Heart right ventricle (tissue), 16 donors: ENCODE measurements at regions not wholly inside any gene's neighbourhood (a gene's known extent, or its start where the extent isn't known, plus 50 kb on each side); places are given as distances from the start of the nearest gene placed in this dataset.

ENCODE experiments used
- ATAC-seq, 8 donors: fragments of 200-7000 bp; cut with Tn5 transposase; one replicate each; pipeline ENCODE4 v1.9.1; 2020; ENCODE audit warnings: mild to moderate bottlenecking in 8 of 8, moderate library complexity in 8 of 8, moderate number of reproducible peaks in 1 of 8
- DNase-seq, 2 donors: peaks; one replicate each; pipeline ENCODE4 v3.0.0-alpha.2; 2020
- H3K27ac ChIP-seq, 10 donors: fragments of 200-600 bp; sonication (generic) in 2 of 10; one replicate each; pipeline versions ENCODE4 v1.5.0 to v1.8.0; 2020 to 2022; ENCODE audit warnings: mild to moderate bottlenecking in 3 of 10
- H3K27me3 ChIP-seq, 7 donors: fragments of 200-600 bp; one replicate each; pipeline ENCODE4 v1.8.0; 2021 to 2022; ENCODE audit warnings: mild to moderate bottlenecking in 2 of 7
- H3K36me3 ChIP-seq, 9 donors: fragments of 200-600 bp; sonication (generic) in 1 of 9; one replicate each; pipeline versions ENCODE4 v1.5.0 to v1.8.0; 2020 to 2022; ENCODE audit warnings: mild to moderate bottlenecking in 2 of 9
- H3K4me1 ChIP-seq, 9 donors: fragments of 200-600 bp; sonication (generic) in 1 of 9; one replicate each; pipeline versions ENCODE4 v1.5.0 to v1.8.0; 2020 to 2022; ENCODE audit warnings: mild to moderate bottlenecking in 4 of 9
- H3K4me3 ChIP-seq, 10 donors: fragments of 200-600 bp; sonication (generic) in 2 of 10; one replicate each; pipeline versions ENCODE4 v1.5.0 to v1.8.0; 2020 to 2022; ENCODE audit warnings: mild to moderate bottlenecking in 7 of 10, moderate library complexity in 2 of 10
- H3K9me3 ChIP-seq, 11 donors: fragments of 200-600 bp in 10 of 11; sonication (generic) in 2 of 11; one replicate each; pipeline versions ENCODE4 v1.5.0 to v1.8.0; 2013 to 2022; ENCODE audit warnings: mild to moderate bottlenecking in 2 of 11, control low read depth in 1 of 11, moderate library complexity in 1 of 11
- CTCF ChIP-seq, 9 donors: fragments of 200-600 bp; sonication (generic) in 2 of 9; IDR thresholded peaks; one replicate each; pipeline versions ENCODE4 v1.5.0 to v1.8.0; 2021 to 2022; ENCODE audit warnings: antibody characterized with exemption in 9 of 9, mild to moderate bottlenecking in 5 of 9, moderate library complexity in 1 of 9
- WGBS, 2 donors: extraction: QIAGEN DNeasy Blood & Tissue Kit; methylation state at CpG; one replicate each; pipeline ENCODE4 v1.1.7; 2013; ENCODE audit warnings: inconsistent platforms in 1 of 2; 5-methylcytosine and 5-hydroxymethylcytosine counted together
- intact Hi-C, 10 donors: fragments of 100-400 bp; cut with DNase I; formaldehyde crosslinking; loops; one replicate each; pipeline versions ENCODE4 v1.11.1 to v1.14.2; 2022
- donor health status: Arrhythmogenic right ventricular cardiomyopathy.
- donor health status: ischemic (EF 13 %, LVEDD 7.1; RV severe dilation, severe dysfunction).
- donor health status: healthy with polysubstance abuse.
- donor health status: DM: no; HTN: yes; CAD: no.
- donor health status: DM: no; HTN: no; CAD: no.
- donor health status: ischemic (EF 25% LVEDD 6.9; RV normal size, moderate dysfunction).
- donor health status: ischemic (EF 25% LVEDD 5.7; RV mildly dilated, moderate dysfunction).
- donor health status: healthy.
- donor health status: DM: yes; HTN: yes; CAD: no.
- donor health status: Ischemic cardiomyopathy.
- donor health status: ischemic (EF 35%, LVEDD 5.7; RV mildly dilated, moderate dysfunction).
- donor health status: nonischemic (EF 11% LVEDD 7.7; RV severe dilation, severe dysfunction).
- donor health status: DM: yes; HTN: yes; CAD: no.
- donor health status: PGD.
- donor health status: ischemic (EF 29% LVEDD 5.4; RV normal size, mild dysfunction).
- donor health status: nonischemic (EF 23%, LVEDD 6.1; RV moderate dilation, normal function).

- H3K4me3 ChIP-seq, result no peak overlapping the region
- intact Hi-C loops, result loop anchor here in 1 of 10 donors (1.0 kb wide), 1 partner anchor 22 kb away; no protein-coding TSS in a partner anchor
- DNase-seq (no peak), ATAC-seq (no peak)
- H3K9me3 ChIP-seq, result no peaks in the 10 kb centered on the region
- no peaks in the 10 kb centered on the region for H3K27me3 ChIP-seq
- H3K27ac ChIP-seq, result no peak overlapping the region
- no peaks in the 10 kb centered on the region for H3K36me3 ChIP-seq
- H3K4me1 ChIP-seq, result peaks cover 0 to 4% (median 0%) of the 10 kb centered on the region in 9 donors
- no peak for TF ChIP-seq CTCF (IDR thresholded peaks at IDR 0.05)
- 93 to 99% methylated on average over 7 of the region's 7 CpGs for whole genome bisulfite sequencing, 2 donors
Observed at GRCh38 chr12:76694369-76694768, 69.5 kb upstream of the ZDHHC17 start.

DNA sequence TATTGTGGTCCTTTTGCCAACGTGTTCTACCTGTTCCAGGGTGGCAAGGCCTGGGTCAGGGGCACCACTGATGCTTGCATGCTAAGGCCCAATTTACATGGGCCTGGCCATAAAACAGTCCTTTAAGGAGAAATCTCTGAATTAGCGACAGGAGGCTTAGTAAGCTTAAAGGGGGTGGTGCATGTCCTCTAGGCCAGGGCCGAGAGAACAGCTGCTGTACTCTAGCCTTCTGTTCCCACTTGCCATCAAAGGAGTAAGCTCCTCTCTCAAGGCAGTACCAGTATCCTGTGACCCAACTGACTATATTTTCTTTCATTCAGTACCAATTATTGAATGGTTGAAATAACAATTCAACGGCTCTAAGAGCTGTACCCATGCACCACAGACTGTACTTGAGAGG lies 67.7 kb upstream of the ZDHHC17 start:
- 94 to 96% methylated on average over 4 of the region's 4 CpGs for WGBS, 2 donors
- Histone ChIP-seq H3K27ac (no peak overlapping the region), H3K9me3 (no peaks in the 10 kb centered on the region), H3K27me3 (no peaks in the 10 kb centered on the region), H3K36me3 (no peaks in the 10 kb centered on the region), H3K4me1 (peaks cover 0 to 4% (median 0%) of the 10 kb centered on the region in 9 donors), H3K4me3 (no peak overlapping the region)
- ATAC-seq (no peak), DNase-seq (no peak)
- intact Hi-C loops, result no loop called here
- TF ChIP-seq CTCF (IDR thresholded peaks at IDR 0.05), result no peak

DNA sequence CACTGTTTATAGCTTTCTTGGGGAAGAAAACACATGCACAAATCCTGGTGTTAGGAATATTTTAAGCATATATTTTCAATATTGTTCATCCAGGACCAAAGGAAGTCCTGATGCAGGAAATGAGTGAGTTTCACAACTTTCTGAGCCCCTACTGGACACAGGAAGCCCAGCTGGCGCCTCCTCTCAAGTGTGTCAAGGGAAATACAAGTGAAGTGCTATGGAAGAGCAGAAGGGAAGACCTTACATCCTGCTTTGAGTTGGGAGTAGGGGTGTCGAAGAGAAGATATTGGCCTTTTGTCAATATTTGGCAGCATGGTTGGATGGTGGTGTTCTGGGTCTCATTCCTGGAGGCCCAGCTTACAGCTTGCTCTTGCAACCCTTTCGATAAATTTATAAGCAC lies 66.1 kb upstream of the ZDHHC17 start:
- peaks cover 0 to 4% (median 0%) of the 10 kb centered on the region in 9 donors for H3K4me1 ChIP-seq
- 67 to 71% methylated on average over 3 of the region's 3 CpGs for WGBS, 2 donors
- no peaks in the 10 kb centered on the region for H3K9me3 ChIP-seq
- TF ChIP-seq CTCF (IDR thresholded peaks at IDR 0.05), result no peak
- no peak overlapping the region for H3K4me3 ChIP-seq
- no peaks in the 10 kb centered on the region for H3K27me3 ChIP-seq
- H3K27ac ChIP-seq, result no peak overlapping the region
- intact Hi-C loops, result no loop called here
- H3K36me3 ChIP-seq, result no peaks in the 10 kb centered on the region
- DNase-seq, result no peak
- no peak for ATAC-seq

GRCh38 chr12:76698316-76698715 lies 65.6 kb upstream of the ZDHHC17 start:
- no peak overlapping the region for H3K4me3 ChIP-seq
- WGBS, 2 donors, result 98 to 100% methylated on average over 1 of the region's 1 CpG
- H3K4me1 ChIP-seq, result peaks cover 0 to 4% (median 0%) of the 10 kb centered on the region in 9 donors
- no peaks in the 10 kb centered on the region for H3K27me3 ChIP-seq
- no peak for TF ChIP-seq CTCF (IDR thresholded peaks at IDR 0.05)
- H3K36me3 ChIP-seq, result no peaks in the 10 kb centered on the region
- ATAC-seq, result no peak
- H3K27ac ChIP-seq, result no peak overlapping the region
- intact Hi-C loops, result no loop called here
- no peak for DNase-seq
- H3K9me3 ChIP-seq, result no peaks in the 10 kb centered on the region
